GM19395 (cell line): ENCODE measurements at regions not wholly inside any gene's neighbourhood (a gene's known extent, or its start where the extent isn't known, plus 50 kb on each side); places are given as distances from the start of the nearest gene placed in this dataset.

Experiments
- ATAC-seq: cut with Tn5 transposase; IDR thresholded peaks from one replicate; pipeline ENCODE4 v1.9.1; 2021; ENCODE audit warnings: mild to moderate bottlenecking, moderate library complexity; ENCODE audit not compliant: unreplicated experiment

- no peak for ATAC-seq
These were observed 51.9 kb upstream of the PABPC3 start for GRCh38 chr13:25044071-25044470.
